HEK293T (cell line): ENCODE measurements at regions not wholly inside any gene's neighbourhood (a gene's known extent, or its start where the extent isn't known, plus 50 kb on each side); places are given as distances from the start of the nearest gene placed in this dataset.

ENCODE experiments used
- ARNT ChIP-seq: fragments of 450-650 bp; IDR thresholded peaks from 2 replicates; pipeline ENCODE4 v1.6.1; 2017; ENCODE audit warnings: mild to moderate bottlenecking
- ELF4 ChIP-seq: fragments of 450-650 bp; IDR thresholded peaks from 2 replicates; pipeline ENCODE4 v1.6.1; 2017; ENCODE audit warnings: antibody characterized with exemption
- FOXK2 ChIP-seq: fragments of 450-650 bp; IDR thresholded peaks from 2 replicates; pipeline ENCODE4 v1.6.1; 2016; ENCODE audit warnings: mild to moderate bottlenecking
- FOXM1 ChIP-seq: fragments of 450-650 bp; IDR thresholded peaks from 2 replicates; pipeline ENCODE4 v1.6.1; 2017; ENCODE audit warnings: mild to moderate bottlenecking, borderline replicate concordance
- HDGF ChIP-seq: fragments of 450-650 bp; IDR thresholded peaks from 2 replicates; pipeline ENCODE4 v1.6.1; 2017; ENCODE audit warnings: antibody characterized with exemption, borderline replicate concordance
- NFRKB ChIP-seq: fragments of 450-650 bp; IDR thresholded peaks from 2 replicates; pipeline ENCODE4 v1.6.1; 2016; ENCODE audit warnings: mild to moderate bottlenecking, moderate library complexity
- SP1 ChIP-seq: fragments of 450-650 bp; IDR thresholded peaks from 2 replicates; pipeline ENCODE4 v1.6.1; 2017
- SUZ12 ChIP-seq: fragments of 450-650 bp; IDR thresholded peaks from 2 replicates; pipeline ENCODE4 v1.6.1; 2016; ENCODE audit warnings: mild to moderate bottlenecking
- ZNF384 ChIP-seq: fragments of 450-650 bp; IDR thresholded peaks from 2 replicates; pipeline ENCODE4 v1.6.1; 2016

DNA sequence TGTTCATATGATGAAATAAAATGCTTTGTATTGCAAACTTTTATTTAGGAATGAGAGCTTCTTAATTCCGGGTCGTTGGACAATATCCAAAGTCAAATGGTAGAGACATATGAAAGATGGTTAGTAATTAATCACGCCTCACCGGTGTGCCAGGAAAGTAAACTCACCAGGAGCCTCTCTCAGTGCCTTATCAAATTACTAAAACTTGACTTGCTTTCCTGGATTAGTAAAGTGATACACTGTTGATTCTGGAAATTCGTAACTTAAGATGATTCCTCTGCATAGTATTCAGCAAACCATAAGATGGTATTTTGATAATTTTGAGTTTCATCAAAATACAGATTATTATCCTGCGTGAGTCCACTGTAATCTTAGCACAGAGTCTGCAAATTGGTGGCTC lies 115.2 kb downstream of the PAX1 start:
- no peak for TF ChIP-seq SP1
- no peak for TF ChIP-seq FOXM1
- TF ChIP-seq FOXK2, result no peak
- no peak for TF ChIP-seq SUZ12
- TF ChIP-seq NFRKB, result no peak
- no peak for TF ChIP-seq ZNF384
- no peak for TF ChIP-seq HDGF
- no peak for TF ChIP-seq ARNT
- TF ChIP-seq ELF4, result no peak
